ENCODE measurements at regions not wholly inside any gene's neighbourhood (a gene's known extent, or its start where the extent isn't known, plus 50 kb on each side); places are given as distances from the start of the nearest gene placed in this dataset.
"Not testable (repeated sequence)": the region's sequence is repeated elsewhere in the genome, so short reads cannot be mapped to it uniquely, and the experiment has no call there.

GRCh38 chr6:7008451-7008988, 99.2 kb upstream of the RREB1 start:
- intact Hi-C loops (cut with DNase I) = no loop called here
- Histone ChIP-seq H3K27me3 (no peaks in the 10 kb centered on the region), H3K4me3 (no peak overlapping the region), H3K4me1 (no peaks in the 10 kb centered on the region), H3K36me3 (no peaks in the 10 kb centered on the region), H3K9me3 (no peaks in the 10 kb centered on the region), H3K27ac (no peak overlapping the region)
- ATAC-seq (no peak), FAIRE-seq (no peak), DNase-seq (no peak)
- WGBS, 2 donors = 77 to 82% methylated on average over 6 of the region's 6 CpGs
- TF ChIP-seq CTCF (IDR thresholded peaks at IDR 0.05) = no peak

GRCh38 chr6:7016226-7016625, 91.5 kb upstream of the RREB1 start:
- no peaks in the 10 kb centered on the region for H3K9me3 ChIP-seq
- no peak for TF ChIP-seq CTCF (IDR thresholded peaks at IDR 0.05)
- FAIRE-seq (no peak), DNase-seq (no peak), ATAC-seq (no peak)
- H3K4me1 ChIP-seq = no peaks in the 10 kb centered on the region
- H3K27me3 ChIP-seq = no peaks in the 10 kb centered on the region
- 69 to 85% methylated on average over 8 of the region's 8 CpGs for WGBS, 2 donors
- no peak overlapping the region for H3K27ac ChIP-seq
- no peaks in the 10 kb centered on the region for H3K36me3 ChIP-seq
- intact Hi-C loops (cut with DNase I) = no loop called here
- no peak overlapping the region for H3K4me3 ChIP-seq

GRCh38 chr6:7021301-7021700, 86.5 kb upstream of the RREB1 start:
- no peak for FAIRE-seq
- Histone ChIP-seq H3K27ac (no peak overlapping the region), H3K9me3 (no peaks in the 10 kb centered on the region), H3K27me3 (no peaks in the 10 kb centered on the region), H3K4me1 (no peaks in the 10 kb centered on the region), H3K36me3 (no peaks in the 10 kb centered on the region), H3K4me3 (no peak overlapping the region)
- 83 to 98% methylated on average over 2 of the region's 2 CpGs for WGBS, 2 donors
- no peak for TF ChIP-seq CTCF (IDR thresholded peaks at IDR 0.05)
- DNase-seq = no peak
- no peak for ATAC-seq
- intact Hi-C loops (cut with DNase I) = no loop called here

- ATAC-seq (no peak), DNase-seq (no peak), FAIRE-seq (no peak)
- Histone ChIP-seq H3K36me3 (no peaks in the 10 kb centered on the region), H3K27ac (no peak overlapping the region), H3K4me3 (no peak overlapping the region), H3K9me3 (no peaks in the 10 kb centered on the region), H3K27me3 (no peaks in the 10 kb centered on the region), H3K4me1 (no peaks in the 10 kb centered on the region)
- intact Hi-C loops (cut with DNase I) = no loop called here
- 58 to 62% methylated on average over 4 of the region's 4 CpGs for WGBS, 2 donors
- no peak for TF ChIP-seq CTCF (IDR thresholded peaks at IDR 0.05)
These were observed 81.9 kb upstream of the RREB1 start for GRCh38 chr6:7025861-7026260.

GRCh38 chr6:7028963-7029362, 78.8 kb upstream of the RREB1 start:
- ATAC-seq; H3K27me3 ChIP-seq; H3K36me3 ChIP-seq; intact Hi-C loops (cut with DNase I); H3K27ac ChIP-seq; FAIRE-seq; H3K9me3 ChIP-seq; H3K4me1 ChIP-seq; H3K4me3 ChIP-seq; DNase-seq: not testable (repeated sequence)

- H3K4me3 ChIP-seq; intact Hi-C loops (cut with DNase I); ATAC-seq; DNase-seq; H3K36me3 ChIP-seq; H3K9me3 ChIP-seq; H3K27me3 ChIP-seq; H3K4me1 ChIP-seq; H3K27ac ChIP-seq; FAIRE-seq: not testable (repeated sequence)
- 69 to 80% methylated on average over 4 of the region's 4 CpGs for WGBS, 2 donors
These were observed 76.8 kb upstream of the RREB1 start for GRCh38 chr6:7030968-7031367.

Data from pancreas (tissue), 10 donors.